ENCODE measurements at regions not wholly inside any gene's neighbourhood (a gene's known extent, or its start where the extent isn't known, plus 50 kb on each side); places are given as distances from the start of the nearest gene placed in this dataset.

DNA sequence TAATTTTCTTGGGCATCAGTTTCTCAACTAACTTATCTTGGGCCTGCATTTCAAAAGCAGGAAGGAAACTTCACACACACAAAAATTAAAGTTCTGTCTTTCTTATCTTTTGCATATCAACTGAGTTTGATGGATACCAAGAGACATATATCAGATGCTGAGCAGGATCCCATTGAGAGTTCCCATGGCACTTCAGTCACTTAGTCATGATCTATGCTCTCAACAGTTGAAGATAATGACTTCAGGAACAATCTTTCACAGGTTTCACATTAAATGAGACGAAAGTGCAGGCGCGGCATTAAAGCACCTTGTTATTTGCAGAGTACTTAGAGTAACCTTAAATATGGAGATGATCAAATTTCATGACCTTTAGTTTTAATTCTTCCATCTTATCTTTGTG is 2139.8 kb upstream of the CELF4 start:
- no peak for TF ChIP-seq EZH2phosphoT487 (conservative IDR thresholded peaks at IDR 0.05; ENCODE audit: low read length)
- TF ChIP-seq, protein P1, sequence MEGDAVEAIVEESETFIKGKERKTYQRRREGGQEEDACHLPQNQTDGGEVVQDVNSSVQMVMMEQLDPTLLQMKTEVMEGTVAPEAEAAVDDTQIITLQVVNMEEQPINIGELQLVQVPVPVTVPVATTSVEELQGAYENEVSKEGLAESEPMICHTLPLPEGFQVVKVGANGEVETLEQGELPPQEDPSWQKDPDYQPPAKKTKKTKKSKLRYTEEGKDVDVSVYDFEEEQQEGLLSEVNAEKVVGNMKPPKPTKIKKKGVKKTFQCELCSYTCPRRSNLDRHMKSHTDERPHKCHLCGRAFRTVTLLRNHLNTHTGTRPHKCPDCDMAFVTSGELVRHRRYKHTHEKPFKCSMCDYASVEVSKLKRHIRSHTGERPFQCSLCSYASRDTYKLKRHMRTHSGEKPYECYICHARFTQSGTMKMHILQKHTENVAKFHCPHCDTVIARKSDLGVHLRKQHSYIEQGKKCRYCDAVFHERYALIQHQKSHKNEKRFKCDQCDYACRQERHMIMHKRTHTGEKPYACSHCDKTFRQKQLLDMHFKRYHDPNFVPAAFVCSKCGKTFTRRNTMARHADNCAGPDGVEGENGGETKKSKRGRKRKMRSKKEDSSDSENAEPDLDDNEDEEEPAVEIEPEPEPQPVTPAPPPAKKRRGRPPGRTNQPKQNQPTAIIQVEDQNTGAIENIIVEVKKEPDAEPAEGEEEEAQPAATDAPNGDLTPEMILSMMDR (IDR thresholded peaks at IDR 0.05; ENCODE audit: insufficient read depth, low read length, poor library complexity, severe bottlenecking): no peak
- no peak overlapping the region for H2AFZ ChIP-seq (ENCODE audit: low read depth, low read length, severe bottlenecking)
- H3K27ac ChIP-seq (ENCODE audit: low read depth, low read length): no peak overlapping the region
- no peak overlapping the region for H3K4me3 ChIP-seq (ENCODE audit: insufficient read depth, low read length, poor library complexity, severe bottlenecking)
- no peaks in the 10 kb centered on the region for H3K9me3 ChIP-seq (ENCODE audit: insufficient read depth, low read length)
- H3K27me3 ChIP-seq (ENCODE audit: low read length): no peaks in the 10 kb centered on the region
- no peaks in the 10 kb centered on the region for H3K79me2 ChIP-seq (ENCODE audit: insufficient read depth, low read length)
- H3K4me2 ChIP-seq (ENCODE audit: low read depth, low read length, poor library complexity, severe bottlenecking): no peak overlapping the region
- no peaks in the 10 kb centered on the region for H3F3A ChIP-seq (ENCODE audit: insufficient read depth)
- H3K36me3 ChIP-seq (ENCODE audit: low read length): no peaks in the 10 kb centered on the region
- no peaks in the 10 kb centered on the region for H4K20me1 ChIP-seq (ENCODE audit: low read depth, low read length)
- no peak overlapping the region for H3K9ac ChIP-seq (ENCODE audit: low read length)
- no peaks in the 10 kb centered on the region for H3K9me2 ChIP-seq (replicated peaks; ENCODE audit: insufficient read depth, low read length)

DNA sequence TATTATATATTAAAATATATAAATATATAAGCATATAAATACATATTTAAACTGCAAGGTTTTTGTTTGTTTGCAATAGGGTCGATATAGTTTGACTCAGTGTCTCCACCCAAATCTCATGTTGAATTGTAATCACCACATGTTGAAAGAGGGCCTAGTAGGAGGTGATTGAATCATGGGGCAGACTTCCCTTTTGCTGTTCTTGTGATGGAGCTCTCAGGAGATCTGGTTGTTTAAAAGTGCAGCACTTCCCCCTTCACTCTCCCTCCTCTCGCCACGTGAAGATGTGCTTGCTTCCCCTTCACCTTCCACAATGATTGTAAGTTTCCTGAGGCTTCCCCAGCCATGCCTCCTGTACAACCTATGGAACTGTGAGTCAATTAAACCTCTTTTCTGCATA is 2137.3 kb upstream of the CELF4 start:
- Histone ChIP-seq H3K9me3 (ENCODE audit: insufficient read depth, low read length) (no peaks in the 10 kb centered on the region), H3K4me2 (ENCODE audit: low read depth, low read length, poor library complexity, severe bottlenecking) (no peak overlapping the region), H3K27ac (ENCODE audit: low read depth, low read length) (no peak overlapping the region), H3K27me3 (ENCODE audit: low read length) (no peaks in the 10 kb centered on the region), H3F3A (ENCODE audit: insufficient read depth) (no peaks in the 10 kb centered on the region), H3K9me2 (replicated peaks; ENCODE audit: insufficient read depth, low read length) (no peaks in the 10 kb centered on the region), H2AFZ (ENCODE audit: low read depth, low read length, severe bottlenecking) (no peak overlapping the region), H3K36me3 (ENCODE audit: low read length) (no peaks in the 10 kb centered on the region), H4K20me1 (ENCODE audit: low read depth, low read length) (no peaks in the 10 kb centered on the region), H3K9ac (ENCODE audit: low read length) (no peak overlapping the region), H3K79me2 (ENCODE audit: insufficient read depth, low read length) (no peaks in the 10 kb centered on the region), H3K4me3 (ENCODE audit: insufficient read depth, low read length, poor library complexity, severe bottlenecking) (no peak overlapping the region)
- TF ChIP-seq, protein P1 (IDR thresholded peaks at IDR 0.05; ENCODE audit: insufficient read depth, low read length, poor library complexity, severe bottlenecking): no peak
- TF ChIP-seq EZH2phosphoT487 (conservative IDR thresholded peaks at IDR 0.05; ENCODE audit: low read length): no peak

DNA sequence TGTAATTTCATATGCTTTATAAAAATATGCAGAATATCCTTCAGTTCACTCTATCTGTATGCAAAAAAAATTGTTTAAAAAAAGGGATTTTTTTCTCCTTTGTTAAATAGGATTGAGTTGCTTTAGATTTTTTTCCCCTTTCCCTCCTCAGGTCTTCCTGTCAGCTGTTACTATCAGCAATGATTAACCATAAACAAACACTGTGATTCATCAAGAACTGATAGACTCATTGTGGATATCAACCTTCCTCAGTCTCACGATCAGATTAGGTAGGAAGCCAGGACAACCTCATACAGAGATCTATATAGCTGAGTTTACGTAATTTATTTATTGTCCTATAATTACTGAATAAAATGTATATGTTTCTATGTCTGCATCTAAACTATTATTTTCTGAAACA is 2136.2 kb upstream of the CELF4 start:
- no peak overlapping the region for H3K9ac ChIP-seq (ENCODE audit: low read length)
- H3K9me2 ChIP-seq (replicated peaks; ENCODE audit: insufficient read depth, low read length): no peaks in the 10 kb centered on the region
- H3F3A ChIP-seq (ENCODE audit: insufficient read depth): no peaks in the 10 kb centered on the region
- H3K9me3 ChIP-seq (ENCODE audit: insufficient read depth, low read length): no peaks in the 10 kb centered on the region
- TF ChIP-seq, protein P1 (IDR thresholded peaks at IDR 0.05; ENCODE audit: insufficient read depth, low read length, poor library complexity, severe bottlenecking): no peak
- TF ChIP-seq EZH2phosphoT487 (conservative IDR thresholded peaks at IDR 0.05; ENCODE audit: low read length): no peak
- H3K27me3 ChIP-seq (ENCODE audit: low read length): no peaks in the 10 kb centered on the region
- H3K4me3 ChIP-seq (ENCODE audit: insufficient read depth, low read length, poor library complexity, severe bottlenecking): no peak overlapping the region
- no peaks in the 10 kb centered on the region for H3K36me3 ChIP-seq (ENCODE audit: low read length)
- H3K79me2 ChIP-seq (ENCODE audit: insufficient read depth, low read length): no peaks in the 10 kb centered on the region
- H3K4me2 ChIP-seq (ENCODE audit: low read depth, low read length, poor library complexity, severe bottlenecking): no peak overlapping the region
- no peak overlapping the region for H3K27ac ChIP-seq (ENCODE audit: low read depth, low read length)
- H2AFZ ChIP-seq (ENCODE audit: low read depth, low read length, severe bottlenecking): no peak overlapping the region
- no peaks in the 10 kb centered on the region for H4K20me1 ChIP-seq (ENCODE audit: low read depth, low read length)

Measured in SU-DHL-6 (cell line).